ENCODE measurements at regions not wholly inside any gene's neighbourhood (a gene's known extent, or its start where the extent isn't known, plus 50 kb on each side); places are given as distances from the start of the nearest gene placed in this dataset.

- TF ChIP-seq CTCF (IDR thresholded peaks at IDR 0.05) (no peak), EP300 (IDR thresholded peaks at IDR 0.05) (no peak)
Observed at GRCh38 chr5:66377747-66378146, 218.4 kb upstream of the MAST4 start.
